ENCODE measurements at regions not wholly inside any gene's neighbourhood (a gene's known extent, or its start where the extent isn't known, plus 50 kb on each side); places are given as distances from the start of the nearest gene placed in this dataset.

DNA sequence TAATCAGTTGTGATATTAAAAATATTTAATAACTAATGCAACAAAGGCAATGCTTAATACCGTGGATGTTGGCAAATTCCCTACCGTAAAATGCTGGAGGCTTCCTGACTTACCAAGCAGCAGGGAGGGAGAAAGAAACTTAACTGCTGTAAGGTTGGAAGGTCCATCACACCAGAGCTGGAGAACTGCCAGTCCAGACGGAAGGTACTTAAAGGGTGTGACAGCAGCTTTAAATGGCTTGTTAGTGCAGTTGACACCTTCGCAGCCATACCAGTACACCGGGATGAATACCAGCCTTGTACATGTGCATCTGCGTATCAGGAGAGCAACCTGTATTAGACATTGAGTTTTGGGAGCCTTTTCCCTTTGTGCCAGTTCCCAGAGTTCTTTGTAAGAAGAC lies 269.5 kb upstream of the NCAM2 start:
- Histone ChIP-seq H3K79me2 (ENCODE audit: low read length) (no peaks in the 10 kb centered on the region), H3K9me3 (replicated peaks; ENCODE audit: insufficient read depth, low read length) (no peaks in the 10 kb centered on the region), H4K20me1 (ENCODE audit: insufficient read depth, low read length) (no peaks in the 10 kb centered on the region), H3K4me1 (ENCODE audit: low read length) (no peaks in the 10 kb centered on the region), H3K27me3 (replicated peaks; ENCODE audit: insufficient read depth, low read length) (no peaks in the 10 kb centered on the region), H3K4me3 (ENCODE audit: low read length) (no peak overlapping the region), H3K9me2 (replicated peaks; ENCODE audit: insufficient read depth, low read length) (no peaks in the 10 kb centered on the region), H3K27ac (ENCODE audit: low read length) (no peak overlapping the region), H3K4me2 (ENCODE audit: low read depth, low read length) (no peak overlapping the region), H3K36me3 (replicated peaks; ENCODE audit: insufficient read depth, low read length) (no peaks in the 10 kb centered on the region), H2AFZ (ENCODE audit: low read length) (no peak overlapping the region), H3K9ac (ENCODE audit: low read length) (no peak overlapping the region), H3F3A (ENCODE audit: insufficient read depth, low read length) (no peaks in the 10 kb centered on the region)
- DNase-seq = no peak
- no peak for TF ChIP-seq EZH2phosphoT487 (IDR thresholded peaks at IDR 0.05; ENCODE audit: low read length)
- no peak for TF ChIP-seq EZH2 (optimal IDR thresholded peaks at IDR 0.05; ENCODE audit: low read depth, low read length)
- TF ChIP-seq, protein P1, sequence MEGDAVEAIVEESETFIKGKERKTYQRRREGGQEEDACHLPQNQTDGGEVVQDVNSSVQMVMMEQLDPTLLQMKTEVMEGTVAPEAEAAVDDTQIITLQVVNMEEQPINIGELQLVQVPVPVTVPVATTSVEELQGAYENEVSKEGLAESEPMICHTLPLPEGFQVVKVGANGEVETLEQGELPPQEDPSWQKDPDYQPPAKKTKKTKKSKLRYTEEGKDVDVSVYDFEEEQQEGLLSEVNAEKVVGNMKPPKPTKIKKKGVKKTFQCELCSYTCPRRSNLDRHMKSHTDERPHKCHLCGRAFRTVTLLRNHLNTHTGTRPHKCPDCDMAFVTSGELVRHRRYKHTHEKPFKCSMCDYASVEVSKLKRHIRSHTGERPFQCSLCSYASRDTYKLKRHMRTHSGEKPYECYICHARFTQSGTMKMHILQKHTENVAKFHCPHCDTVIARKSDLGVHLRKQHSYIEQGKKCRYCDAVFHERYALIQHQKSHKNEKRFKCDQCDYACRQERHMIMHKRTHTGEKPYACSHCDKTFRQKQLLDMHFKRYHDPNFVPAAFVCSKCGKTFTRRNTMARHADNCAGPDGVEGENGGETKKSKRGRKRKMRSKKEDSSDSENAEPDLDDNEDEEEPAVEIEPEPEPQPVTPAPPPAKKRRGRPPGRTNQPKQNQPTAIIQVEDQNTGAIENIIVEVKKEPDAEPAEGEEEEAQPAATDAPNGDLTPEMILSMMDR (IDR thresholded peaks at IDR 0.05; ENCODE audit: low read length) = no peak

DNA sequence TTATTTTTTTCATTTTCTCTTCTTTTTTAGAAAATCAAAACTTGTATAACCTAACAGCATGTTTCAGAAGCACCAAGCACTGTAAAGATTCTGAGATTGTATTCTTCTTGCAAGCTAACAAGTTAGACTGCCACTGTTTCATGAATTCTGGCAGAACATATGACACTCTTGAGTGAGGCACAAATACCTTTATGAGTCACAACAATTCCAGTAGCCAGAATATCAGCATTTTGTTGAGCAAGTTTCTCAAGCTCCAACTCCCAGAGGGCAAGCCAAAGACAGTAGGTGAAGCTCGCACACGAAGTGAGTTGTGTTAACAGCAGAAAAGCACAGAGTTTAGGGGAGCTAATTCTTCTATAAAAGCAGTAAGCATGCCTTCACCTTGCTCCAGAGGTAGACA lies 268.8 kb upstream of the NCAM2 start:
- no peaks in the 10 kb centered on the region for H3K36me3 ChIP-seq (replicated peaks; ENCODE audit: insufficient read depth, low read length)
- no peaks in the 10 kb centered on the region for H3K79me2 ChIP-seq (ENCODE audit: low read length)
- no peaks in the 10 kb centered on the region for H4K20me1 ChIP-seq (ENCODE audit: insufficient read depth, low read length)
- no peaks in the 10 kb centered on the region for H3K9me3 ChIP-seq (replicated peaks; ENCODE audit: insufficient read depth, low read length)
- no peak overlapping the region for H2AFZ ChIP-seq (ENCODE audit: low read length)
- H3K27me3 ChIP-seq (replicated peaks; ENCODE audit: insufficient read depth, low read length) = no peaks in the 10 kb centered on the region
- no peaks in the 10 kb centered on the region for H3F3A ChIP-seq (ENCODE audit: insufficient read depth, low read length)
- no peak overlapping the region for H3K4me2 ChIP-seq (ENCODE audit: low read depth, low read length)
- no peaks in the 10 kb centered on the region for H3K4me1 ChIP-seq (ENCODE audit: low read length)
- no peaks in the 10 kb centered on the region for H3K9me2 ChIP-seq (replicated peaks; ENCODE audit: insufficient read depth, low read length)
- H3K27ac ChIP-seq (ENCODE audit: low read length) = no peak overlapping the region
- H3K9ac ChIP-seq (ENCODE audit: low read length) = no peak overlapping the region
- TF ChIP-seq EZH2phosphoT487 (IDR thresholded peaks at IDR 0.05; ENCODE audit: low read length) (no peak), EZH2 (optimal IDR thresholded peaks at IDR 0.05; ENCODE audit: low read depth, low read length) (no peak)
- TF ChIP-seq, protein P1 (IDR thresholded peaks at IDR 0.05; ENCODE audit: low read length) = no peak
- DNase-seq = no peak
- no peak overlapping the region for H3K4me3 ChIP-seq (ENCODE audit: low read length)

- no peaks in the 10 kb centered on the region for H3K9me2 ChIP-seq (replicated peaks; ENCODE audit: insufficient read depth, low read length)
- H3K27ac ChIP-seq (ENCODE audit: low read length) = no peak overlapping the region
- TF ChIP-seq, protein P1 (IDR thresholded peaks at IDR 0.05; ENCODE audit: low read length) = no peak
- TF ChIP-seq EZH2phosphoT487 (IDR thresholded peaks at IDR 0.05; ENCODE audit: low read length) = no peak
- TF ChIP-seq EZH2 (optimal IDR thresholded peaks at IDR 0.05; ENCODE audit: low read depth, low read length) = no peak
- no peak overlapping the region for H3K9ac ChIP-seq (ENCODE audit: low read length)
- H3K4me2 ChIP-seq (ENCODE audit: low read depth, low read length) = no peak overlapping the region
- H4K20me1 ChIP-seq (ENCODE audit: insufficient read depth, low read length) = no peaks in the 10 kb centered on the region
- H3K36me3 ChIP-seq (replicated peaks; ENCODE audit: insufficient read depth, low read length) = no peaks in the 10 kb centered on the region
- no peaks in the 10 kb centered on the region for H3K79me2 ChIP-seq (ENCODE audit: low read length)
- no peaks in the 10 kb centered on the region for H3K9me3 ChIP-seq (replicated peaks; ENCODE audit: insufficient read depth, low read length)
- H3K4me1 ChIP-seq (ENCODE audit: low read length) = no peaks in the 10 kb centered on the region
- H3K4me3 ChIP-seq (ENCODE audit: low read length) = no peak overlapping the region
- H3F3A ChIP-seq (ENCODE audit: insufficient read depth, low read length) = no peaks in the 10 kb centered on the region
- no peaks in the 10 kb centered on the region for H3K27me3 ChIP-seq (replicated peaks; ENCODE audit: insufficient read depth, low read length)
- no peak for DNase-seq
- no peak overlapping the region for H2AFZ ChIP-seq (ENCODE audit: low read length)
Observed at GRCh38 chr21:20730441-20730840, 267.8 kb upstream of the NCAM2 start.

All from MM.1S (cell line).